ENCODE measurements at regions not wholly inside any gene's neighbourhood (a gene's known extent, or its start where the extent isn't known, plus 50 kb on each side); places are given as distances from the start of the nearest gene placed in this dataset.

- Histone ChIP-seq H3K4me3 (replicated peaks in 1 of 4; ENCODE audit: control extremely low read depth in 1 of 4, insufficient read depth in 1 of 4, low read depth in 3 of 4, low read length in 4 of 4) (no peak overlapping the region), H3K9ac (ENCODE audit: insufficient read depth, low read length) (no peak overlapping the region), H3K4me1 (ENCODE audit: control insufficient read depth, extremely low read depth, insufficient read depth, low read length) (no peaks in the 10 kb centered on the region), H3K27ac (ENCODE audit: insufficient read depth, low read length) (no peak overlapping the region), H4K20me1 (ENCODE audit: control insufficient read depth, extremely low read depth, insufficient read depth, low read length) (no peaks in the 10 kb centered on the region), H3K9me3 (ENCODE audit: control insufficient read depth, insufficient read depth, low read depth, low read length) (no peaks in the 10 kb centered on the region), H3K36me3 (ENCODE audit: control insufficient read depth, insufficient read depth, low read length) (no peaks in the 10 kb centered on the region), H3K79me2 (ENCODE audit: control insufficient read depth, insufficient read depth, low read length) (no peaks in the 10 kb centered on the region), H3K4me2 (ENCODE audit: extremely low read depth, insufficient read depth, low read length) (no peak overlapping the region), H2AFZ (ENCODE audit: low read length) (no peak overlapping the region), H3K27me3 (ENCODE audit: control insufficient read depth, insufficient read depth, low read length) (no peaks in the 10 kb centered on the region)
- TF ChIP-seq EZH2 (IDR thresholded peaks at IDR 0.05; ENCODE audit: low read length, missing control alignments), result no peak
- no peak for TF ChIP-seq CTCF (conservative IDR thresholded peaks at IDR 0.05 in 1 of 2, IDR thresholded peaks at IDR 0.05 in 1 of 2; ENCODE audit: low read depth in 1 of 2, low read length in 2 of 2)
- no peak for DNase-seq (ENCODE audit: low read depth in 2 of 2)
Observed at GRCh38 chr7:108662783-108663362, 93.2 kb downstream of the DNAJB9 start.

- no peaks in the 10 kb centered on the region for H3K36me3 ChIP-seq (ENCODE audit: control insufficient read depth, insufficient read depth, low read length)
- H3K9me3 ChIP-seq (ENCODE audit: control insufficient read depth, insufficient read depth, low read depth, low read length), result no peaks in the 10 kb centered on the region
- H3K27me3 ChIP-seq (ENCODE audit: control insufficient read depth, insufficient read depth, low read length), result no peaks in the 10 kb centered on the region
- H3K79me2 ChIP-seq (ENCODE audit: control insufficient read depth, insufficient read depth, low read length), result no peaks in the 10 kb centered on the region
- no peak overlapping the region for H3K27ac ChIP-seq (ENCODE audit: insufficient read depth, low read length)
- H3K4me1 ChIP-seq (ENCODE audit: control insufficient read depth, extremely low read depth, insufficient read depth, low read length), result no peaks in the 10 kb centered on the region
- no peak overlapping the region for H2AFZ ChIP-seq (ENCODE audit: low read length)
- H4K20me1 ChIP-seq (ENCODE audit: control insufficient read depth, extremely low read depth, insufficient read depth, low read length), result no peaks in the 10 kb centered on the region
- H3K4me2 ChIP-seq (ENCODE audit: extremely low read depth, insufficient read depth, low read length), result no peak overlapping the region
- H3K9ac ChIP-seq (ENCODE audit: insufficient read depth, low read length), result no peak overlapping the region
- no peak for DNase-seq (ENCODE audit: low read depth in 2 of 2)
- no peak overlapping the region for H3K4me3 ChIP-seq (replicated peaks in 1 of 4; ENCODE audit: control extremely low read depth in 1 of 4, insufficient read depth in 1 of 4, low read depth in 3 of 4, low read length in 4 of 4)
- TF ChIP-seq EZH2 (IDR thresholded peaks at IDR 0.05; ENCODE audit: low read length, missing control alignments) (no peak), CTCF (conservative IDR thresholded peaks at IDR 0.05 in 1 of 2, IDR thresholded peaks at IDR 0.05 in 1 of 2; ENCODE audit: low read depth in 1 of 2, low read length in 2 of 2) (no peak)
Observed at GRCh38 chr7:108663701-108664100, 94.0 kb downstream of the DNAJB9 start.

- H3K9ac ChIP-seq (ENCODE audit: insufficient read depth, low read length), result no peak overlapping the region
- H3K9me3 ChIP-seq (ENCODE audit: control insufficient read depth, insufficient read depth, low read depth, low read length), result no peaks in the 10 kb centered on the region
- H3K27ac ChIP-seq (ENCODE audit: insufficient read depth, low read length), result no peak overlapping the region
- DNase-seq (ENCODE audit: low read depth in 2 of 2), result no peak
- H3K36me3 ChIP-seq (ENCODE audit: control insufficient read depth, insufficient read depth, low read length), result no peaks in the 10 kb centered on the region
- no peaks in the 10 kb centered on the region for H4K20me1 ChIP-seq (ENCODE audit: control insufficient read depth, extremely low read depth, insufficient read depth, low read length)
- H3K4me3 ChIP-seq (replicated peaks in 1 of 4; ENCODE audit: control extremely low read depth in 1 of 4, insufficient read depth in 1 of 4, low read depth in 3 of 4, low read length in 4 of 4), result no peak overlapping the region
- H2AFZ ChIP-seq (ENCODE audit: low read length), result no peak overlapping the region
- no peak for TF ChIP-seq EZH2 (IDR thresholded peaks at IDR 0.05; ENCODE audit: low read length, missing control alignments)
- no peak for TF ChIP-seq CTCF (conservative IDR thresholded peaks at IDR 0.05 in 1 of 2, IDR thresholded peaks at IDR 0.05 in 1 of 2; ENCODE audit: low read depth in 1 of 2, low read length in 2 of 2)
- no peaks in the 10 kb centered on the region for H3K4me1 ChIP-seq (ENCODE audit: control insufficient read depth, extremely low read depth, insufficient read depth, low read length)
- no peaks in the 10 kb centered on the region for H3K27me3 ChIP-seq (ENCODE audit: control insufficient read depth, insufficient read depth, low read length)
- H3K4me2 ChIP-seq (ENCODE audit: extremely low read depth, insufficient read depth, low read length), result no peak overlapping the region
- no peaks in the 10 kb centered on the region for H3K79me2 ChIP-seq (ENCODE audit: control insufficient read depth, insufficient read depth, low read length)
Observed at GRCh38 chr7:108667216-108667615, 97.5 kb downstream of the DNAJB9 start.

All from fibroblast of lung (primary cell).